CD4-positive, alpha-beta T cell treated with Interleukin-6 for 4 hours (primary cell): ENCODE measurements at regions not wholly inside any gene's neighbourhood (a gene's known extent, or its start where the extent isn't known, plus 50 kb on each side); places are given as distances from the start of the nearest gene placed in this dataset.

Experiments used
- DNase-seq: peaks from one replicate; pipeline ENCODE4 v3.0.0-alpha.2; 2020; ENCODE audit warnings: mixed read lengths

DNA sequence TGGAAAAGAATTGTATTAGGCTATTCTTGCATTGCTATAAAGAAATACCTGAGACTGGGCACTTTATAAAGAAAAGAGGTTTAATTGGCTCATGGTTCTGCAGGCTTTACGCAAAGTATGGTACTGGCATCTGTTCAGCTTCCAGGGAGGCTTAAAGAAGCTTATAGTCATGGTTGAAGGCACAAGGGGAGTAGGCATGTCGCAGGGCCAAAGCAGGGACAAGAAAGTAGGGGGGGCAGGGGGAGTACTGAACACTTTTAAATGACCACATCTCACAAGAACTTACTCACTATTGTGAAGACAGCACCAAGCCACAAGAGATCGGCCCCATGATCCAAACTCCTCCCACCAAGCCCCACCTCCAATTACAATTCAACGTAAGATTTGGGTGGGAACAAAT, 152.5 kb upstream of the PHF14 start:
- no peak for DNase-seq

DNA sequence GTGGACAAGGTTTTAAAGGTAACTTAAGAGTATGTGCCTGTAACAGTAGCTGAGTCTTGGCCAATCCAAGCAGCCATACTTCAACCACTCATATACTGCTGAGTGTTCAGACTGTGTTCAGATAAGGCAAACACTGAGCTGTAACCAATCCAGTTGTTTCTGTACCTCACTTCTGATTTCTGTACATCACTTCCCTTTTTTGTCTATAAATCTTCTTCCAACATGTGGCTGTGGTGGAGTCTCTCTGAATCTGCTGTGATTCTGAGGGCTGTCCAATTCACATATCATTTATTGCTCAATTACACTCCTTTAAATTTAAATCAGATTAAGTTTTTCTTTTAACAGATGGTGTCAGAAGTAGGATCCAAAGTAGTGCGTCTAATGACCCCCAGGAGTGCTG, 149.5 kb upstream of the PHF14 start:
- DNase-seq, result no peak

- no peak for DNase-seq
These were observed 135.4 kb upstream of the PHF14 start for GRCh38 chr7:10838228-10838627.

DNA sequence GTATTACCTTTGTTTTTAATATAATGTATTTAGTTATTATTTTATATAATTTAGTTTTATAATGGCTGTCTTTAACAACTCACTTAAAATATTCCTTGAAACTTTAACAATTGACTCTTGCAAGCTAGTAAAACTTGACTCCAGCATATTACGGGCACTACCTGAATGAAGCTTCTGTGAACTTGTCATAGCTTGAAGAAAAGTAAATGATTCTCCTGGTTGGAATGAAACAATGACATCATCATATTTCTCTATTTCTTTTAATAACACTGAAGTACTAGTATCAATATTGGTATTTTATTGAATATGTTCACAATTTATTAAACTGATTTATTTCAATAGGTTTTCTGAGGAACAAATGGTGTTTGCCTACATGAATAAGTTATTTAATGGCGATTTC, 128.4 kb upstream of the PHF14 start:
- no peak for DNase-seq

DNA sequence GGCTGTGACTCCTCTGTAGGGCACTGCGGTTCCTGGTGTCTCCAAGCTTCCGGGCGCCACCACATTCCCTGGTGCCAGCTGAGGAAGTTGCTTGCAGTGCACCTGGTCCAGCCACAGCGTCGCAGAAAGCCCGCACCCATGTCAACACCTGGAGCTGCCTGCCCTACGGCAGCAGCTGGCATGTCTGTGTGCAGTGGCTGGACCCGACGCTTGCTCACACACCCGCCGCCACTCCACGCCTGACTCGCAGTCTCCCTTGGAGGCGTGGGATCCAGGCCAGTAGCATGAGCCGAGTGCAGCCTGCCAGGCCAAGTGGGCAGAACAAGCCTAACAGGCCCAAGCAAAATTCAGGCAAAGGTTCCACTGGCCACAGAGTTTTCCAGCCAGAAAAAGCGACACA, 118.1 kb upstream of the PHF14 start:
- DNase-seq, result no peak

GRCh38 chr7:10860516-10860915, 113.2 kb upstream of the PHF14 start:
- DNase-seq, result no peak

GRCh38 chr7:10863476-10863875, 110.2 kb upstream of the PHF14 start:
- no peak for DNase-seq

DNA sequence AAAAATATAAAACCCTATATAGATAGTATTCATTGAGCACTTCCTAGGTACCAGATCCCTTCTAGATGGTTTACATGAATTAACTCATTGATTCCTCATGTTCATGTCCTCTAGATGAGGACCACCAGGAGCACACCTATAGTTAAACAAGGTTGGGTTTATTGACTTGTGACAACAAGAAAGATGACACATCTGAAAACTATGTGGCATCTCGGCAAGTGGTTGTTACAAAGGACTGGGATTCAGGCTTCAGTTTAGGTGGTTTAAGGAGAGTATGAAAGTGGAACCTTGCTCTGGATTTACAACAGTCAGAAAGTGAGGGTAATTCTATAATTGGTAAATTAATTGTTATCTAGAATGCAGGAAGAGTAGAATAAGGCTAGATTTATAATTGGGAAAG, 99.0 kb upstream of the PHF14 start:
- no peak for DNase-seq

DNA sequence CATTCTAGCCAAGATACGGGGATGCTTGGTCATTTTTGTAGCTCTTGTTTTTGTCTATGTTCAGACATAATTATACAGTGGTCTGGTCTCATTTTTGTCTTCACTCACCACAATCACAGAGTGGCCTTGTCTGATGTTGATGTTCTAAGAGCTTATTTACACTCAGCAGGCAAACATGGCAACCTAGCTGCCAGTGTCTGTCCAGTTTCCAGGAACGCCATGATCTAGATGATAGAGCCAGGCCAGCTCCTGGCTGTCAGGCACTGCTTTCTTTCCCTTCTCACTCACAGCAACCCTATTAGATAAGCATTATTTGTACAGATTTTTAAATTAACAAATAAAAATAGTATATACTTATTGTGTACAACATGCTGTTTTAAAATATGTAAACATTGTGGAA, 98.6 kb upstream of the PHF14 start:
- no peak for DNase-seq

DNA sequence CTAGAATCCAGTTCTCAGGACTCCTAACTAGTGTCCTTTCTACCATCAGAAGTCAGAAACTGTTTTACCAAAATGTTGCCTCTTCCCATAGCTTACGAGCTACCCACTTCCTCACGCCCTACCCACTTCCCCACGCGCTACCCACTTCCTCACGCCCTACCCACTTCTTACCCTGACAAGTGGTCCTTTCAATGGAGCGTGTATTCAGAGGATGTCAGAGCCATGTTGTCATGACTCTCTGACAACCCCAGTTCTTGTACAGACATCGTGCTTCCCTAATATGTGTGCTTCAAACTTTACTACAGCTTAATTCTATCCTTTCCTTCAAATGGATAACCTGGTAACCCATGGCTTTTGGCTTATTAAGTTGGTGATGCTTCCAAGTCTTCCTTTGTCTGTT, 84.8 kb upstream of the PHF14 start:
- no peak for DNase-seq

DNA sequence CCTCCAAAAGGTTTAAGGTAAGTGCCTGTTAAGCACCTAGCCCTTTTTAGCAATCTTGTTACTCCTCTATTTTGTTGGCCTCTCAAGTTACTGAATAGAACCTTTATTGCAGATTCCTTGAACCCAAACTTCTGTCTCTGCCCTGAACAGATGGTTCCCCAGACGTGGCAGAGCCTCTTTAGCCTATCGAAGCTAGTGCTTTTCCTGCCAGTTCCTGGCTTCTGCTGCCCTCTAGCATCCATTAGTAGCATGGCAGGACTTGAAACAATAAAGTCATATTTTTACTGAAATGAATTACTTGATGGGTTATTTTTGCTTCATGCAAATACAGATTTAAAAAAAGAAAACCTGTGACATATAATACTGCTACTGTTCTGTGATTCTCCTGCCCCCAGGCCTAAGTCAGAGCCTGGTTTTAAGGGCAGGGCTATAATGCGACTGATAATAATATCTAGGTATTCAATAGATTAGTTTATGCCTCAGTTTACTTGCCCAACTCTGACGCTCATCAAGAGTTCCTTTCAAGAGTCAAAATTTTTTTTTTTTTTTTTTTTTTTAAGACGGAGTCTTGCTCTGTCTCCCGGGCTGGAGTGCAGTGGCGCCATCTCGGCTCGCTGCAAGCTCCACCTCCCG, 84.3 kb upstream of the PHF14 start:
- DNase-seq, result peak; percentile 43

- no peak for DNase-seq
These were observed 65.1 kb upstream of the PHF14 start for GRCh38 chr7:10908600-10908999.

DNA sequence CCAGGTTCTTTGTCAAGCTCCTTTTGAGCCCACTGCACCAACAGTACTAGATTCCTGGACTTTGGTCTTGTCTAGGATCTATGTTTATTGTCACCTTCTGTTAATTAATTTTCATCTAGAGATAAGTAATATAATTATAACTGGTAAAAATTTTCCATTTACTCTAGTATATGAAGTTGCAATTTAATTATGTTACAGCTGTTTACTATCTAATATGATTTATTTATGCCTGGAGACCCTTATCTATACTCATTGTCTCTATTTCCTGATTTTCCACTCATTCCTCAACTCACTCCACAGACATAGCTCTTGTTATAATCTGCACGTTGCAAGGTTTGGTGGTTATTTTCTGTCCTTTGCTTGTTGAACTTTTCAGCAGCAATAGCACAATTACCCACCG, 63.2 kb upstream of the PHF14 start:
- DNase-seq, result no peak

DNA sequence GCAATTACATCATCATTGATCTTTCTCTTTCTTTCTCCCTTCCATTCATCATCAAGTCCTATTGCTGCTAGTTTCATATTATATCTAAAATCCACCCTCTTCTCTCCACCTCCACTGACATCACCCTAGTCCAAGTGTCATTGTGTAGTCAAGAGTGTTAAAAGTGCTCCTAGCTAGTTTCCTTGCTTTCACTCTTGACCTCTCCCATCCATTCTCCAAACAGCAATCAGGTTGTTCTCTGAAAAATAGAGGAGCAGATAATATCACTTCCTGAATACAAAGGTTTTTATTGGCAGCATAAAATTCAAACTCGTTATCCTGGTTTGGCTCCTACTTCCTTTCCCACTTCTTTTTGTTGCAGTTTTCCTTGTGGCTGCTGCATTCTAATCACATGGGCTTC, 61.6 kb upstream of the PHF14 start:
- no peak for DNase-seq

- DNase-seq, result no peak
These were observed 60.2 kb upstream of the PHF14 start for GRCh38 chr7:10913457-10913856.

- no peak for DNase-seq
These were observed 55.5 kb upstream of the PHF14 start for GRCh38 chr7:10918093-10918590.

GRCh38 chr7:10919923-10920322, 53.7 kb upstream of the PHF14 start:
- DNase-seq, result no peak
